ENCODE measurements at regions not wholly inside any gene's neighbourhood (a gene's known extent, or its start where the extent isn't known, plus 50 kb on each side); places are given as distances from the start of the nearest gene placed in this dataset.

DNA sequence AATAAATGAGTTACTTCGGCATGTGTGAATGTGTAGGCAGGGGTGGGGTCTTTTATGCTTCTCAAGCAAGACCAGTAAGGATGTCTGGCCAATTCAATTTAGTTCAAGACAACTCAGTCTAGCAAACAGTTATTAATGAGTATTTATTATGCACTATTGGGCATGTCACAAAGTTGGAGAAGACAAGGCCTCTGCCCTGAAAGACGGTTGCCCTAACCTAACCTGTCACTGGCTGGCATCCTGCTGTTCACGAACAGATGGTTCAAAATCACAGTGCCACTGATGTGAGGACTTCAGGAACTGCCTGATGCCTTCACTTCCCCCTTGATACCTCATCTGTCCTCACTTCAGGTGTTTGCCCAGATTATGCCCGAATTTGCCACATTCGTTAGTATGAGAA lies 217.8 kb downstream of the SOX2 start:
- Mint-ChIP-seq H3K9me3 (peaks cover 11 to 19% of the 10 kb centered on the region in 2 donors), H3K27me3 (ENCODE audit: low read depth in 2 of 2) (no peaks in the 10 kb centered on the region)
- no peaks in the 10 kb centered on the region for H3K27me3 ChIP-seq (ENCODE audit: control insufficient read depth, insufficient read depth, low read length)

GRCh38 chr3:181930105-181930504 lies 218.4 kb downstream of the SOX2 start:
- 78% methylated on average over 2 of the region's 4 CpGs for WGBS (ENCODE audit: insufficient coverage)
- H3K27ac ChIP-seq (ENCODE audit: low read length) = no peak overlapping the region
- H3K27me3 Mint-ChIP-seq (ENCODE audit: low read depth in 2 of 2) = no peaks in the 10 kb centered on the region
- no peaks in the 10 kb centered on the region for H3K27me3 ChIP-seq (ENCODE audit: control insufficient read depth, insufficient read depth, low read length)
- TF ChIP-seq CTCF (IDR thresholded peaks at IDR 0.05) = no peak
- peaks cover 11 to 18% of the 10 kb centered on the region in 2 donors for H3K9me3 Mint-ChIP-seq
- intact Hi-C loops (cut with micrococcal nuclease) = no loop called here
- ATAC-seq (no peak), DNase-seq (no peak)
- H3K9me3 ChIP-seq (ENCODE audit: control insufficient read depth, insufficient read depth, low read length) = no peaks in the 10 kb centered on the region
- H3K36me3 ChIP-seq (ENCODE audit: control insufficient read depth, insufficient read depth, low read length) = no peaks in the 10 kb centered on the region
- H3K4me3 ChIP-seq (ENCODE audit: low read length) = no peak overlapping the region
- no peak overlapping the region for H3K4me3 Mint-ChIP-seq
- no peaks in the 10 kb centered on the region for H3K36me3 Mint-ChIP-seq
- H3K4me1 Mint-ChIP-seq = no peaks in the 10 kb centered on the region
- no peaks in the 10 kb centered on the region for H3K4me1 ChIP-seq (ENCODE audit: control insufficient read depth, insufficient read depth, low read length)
- no peak overlapping the region for H3K27ac Mint-ChIP-seq

More for the DNA sequence above, 217.8 kb downstream of the SOX2 start:
- ATAC-seq = no peak
- no peaks in the 10 kb centered on the region for H3K9me3 ChIP-seq (ENCODE audit: control insufficient read depth, insufficient read depth, low read length)
- H3K4me3 ChIP-seq (ENCODE audit: low read length) = no peak overlapping the region
- 91% methylated on average over 5 of the region's 5 CpGs for WGBS (ENCODE audit: insufficient coverage)
- DNase-seq = no peak
- H3K27ac ChIP-seq (ENCODE audit: low read length) = no peak overlapping the region
- Mint-ChIP-seq H3K4me1 (no peaks in the 10 kb centered on the region), H3K4me3 (no peak overlapping the region), H3K27ac (no peak overlapping the region), H3K36me3 (no peaks in the 10 kb centered on the region)
- no peak for TF ChIP-seq CTCF (IDR thresholded peaks at IDR 0.05)
- no peaks in the 10 kb centered on the region for H3K36me3 ChIP-seq (ENCODE audit: control insufficient read depth, insufficient read depth, low read length)
- H3K4me1 ChIP-seq (ENCODE audit: control insufficient read depth, insufficient read depth, low read length) = no peaks in the 10 kb centered on the region
- intact Hi-C loops (cut with micrococcal nuclease) = no loop called here

DNA sequence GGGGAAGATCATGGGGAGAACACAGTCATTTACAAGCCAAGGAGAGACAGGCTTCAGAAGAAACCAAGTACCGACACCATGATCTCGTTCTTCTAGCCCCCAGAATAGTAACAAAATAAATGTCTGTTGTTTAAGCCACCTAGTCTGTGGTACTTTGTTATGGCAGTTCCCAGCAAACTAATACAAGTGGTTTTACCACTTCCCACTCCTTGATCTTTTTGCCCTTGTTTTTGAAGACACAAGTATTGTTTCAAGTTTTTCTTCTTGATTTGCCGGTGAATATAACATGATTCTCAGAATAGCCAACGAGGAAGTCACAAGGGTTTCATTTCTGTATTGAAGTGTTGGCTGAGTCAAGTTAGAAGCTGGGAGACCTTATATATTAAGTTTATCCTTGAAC lies 220.3 kb downstream of the SOX2 start:
- intact Hi-C loops (cut with micrococcal nuclease) = no loop called here
- H3K27ac Mint-ChIP-seq = no peak overlapping the region
- H3K9me3 ChIP-seq (ENCODE audit: control insufficient read depth, insufficient read depth, low read length) = no peaks in the 10 kb centered on the region
- no peaks in the 10 kb centered on the region for H3K4me1 Mint-ChIP-seq
- TF ChIP-seq CTCF (IDR thresholded peaks at IDR 0.05) = no peak
- ATAC-seq = no peak
- no peak overlapping the region for H3K4me3 ChIP-seq (ENCODE audit: low read length)
- DNase-seq = no peak
- no peaks in the 10 kb centered on the region for H3K36me3 Mint-ChIP-seq
- H3K4me3 Mint-ChIP-seq = no peak overlapping the region
- no peaks in the 10 kb centered on the region for H3K36me3 ChIP-seq (ENCODE audit: control insufficient read depth, insufficient read depth, low read length)
- peaks cover 11 to 18% of the 10 kb centered on the region in 2 donors for H3K9me3 Mint-ChIP-seq
- no peak overlapping the region for H3K27ac ChIP-seq (ENCODE audit: low read length)
- H3K27me3 ChIP-seq (ENCODE audit: control insufficient read depth, insufficient read depth, low read length) = no peaks in the 10 kb centered on the region
- no peaks in the 10 kb centered on the region for H3K27me3 Mint-ChIP-seq (ENCODE audit: low read depth in 2 of 2)
- no peaks in the 10 kb centered on the region for H3K4me1 ChIP-seq (ENCODE audit: control insufficient read depth, insufficient read depth, low read length)
- 68% methylated on average over 4 of the region's 4 CpGs for WGBS (ENCODE audit: insufficient coverage)

- H3K36me3 Mint-ChIP-seq = no peaks in the 10 kb centered on the region
- H3K4me3 ChIP-seq (ENCODE audit: low read length) = no peak overlapping the region
- DNase-seq (no peak), ATAC-seq (no peak)
- 97% methylated on average over 3 of the region's 4 CpGs for WGBS (ENCODE audit: insufficient coverage)
- H3K9me3 Mint-ChIP-seq = peaks cover 11 to 16% of the 10 kb centered on the region in 2 donors
- no peaks in the 10 kb centered on the region for H3K4me1 ChIP-seq (ENCODE audit: control insufficient read depth, insufficient read depth, low read length)
- H3K27me3 ChIP-seq (ENCODE audit: control insufficient read depth, insufficient read depth, low read length) = no peaks in the 10 kb centered on the region
- H3K4me1 Mint-ChIP-seq = no peaks in the 10 kb centered on the region
- no peak overlapping the region for H3K27ac Mint-ChIP-seq
- H3K27me3 Mint-ChIP-seq (ENCODE audit: low read depth in 2 of 2) = no peaks in the 10 kb centered on the region
- no peaks in the 10 kb centered on the region for H3K9me3 ChIP-seq (ENCODE audit: control insufficient read depth, insufficient read depth, low read length)
- no peak for TF ChIP-seq CTCF (IDR thresholded peaks at IDR 0.05)
- H3K4me3 Mint-ChIP-seq = no peak overlapping the region
- H3K36me3 ChIP-seq (ENCODE audit: control insufficient read depth, insufficient read depth, low read length) = no peaks in the 10 kb centered on the region
- no peak overlapping the region for H3K27ac ChIP-seq (ENCODE audit: low read length)
- intact Hi-C loops (cut with micrococcal nuclease) = no loop called here
Observed at GRCh38 chr3:181933052-181933618, 221.4 kb downstream of the SOX2 start.
